Thoracic aorta (tissue), 2 donors: ENCODE measurements at regions not wholly inside any gene's neighbourhood (a gene's known extent, or its start where the extent isn't known, plus 50 kb on each side); places are given as distances from the start of the nearest gene placed in this dataset.

Experiments
- ATAC-seq: fragments of 150-250 bp; one replicate; pipeline ENCODE4 v1.8.0; 2017; ENCODE audit warnings: low read depth; ENCODE audit not compliant: insufficient number of reproducible peaks, low FRiP score
- DNase-seq: peaks from one replicate; pipeline ENCODE4 v3.0.0-alpha.2; 2020; ENCODE audit warnings: low spot score
- H3K27ac ChIP-seq, 2 donors: fragments of 200-600 bp; sonication (generic); 1 replicate in 1 of 2; 2 replicates in 1 of 2; pipeline ENCODE4 v1.5.1; 2016; ENCODE audit warnings: mild to moderate bottlenecking in 2 of 2, moderate library complexity in 2 of 2
- H3K27me3 ChIP-seq: fragments of 200-600 bp; sonication (generic); replicated peaks from 2 replicates; pipeline ENCODE4 v1.6.0; 2016; ENCODE audit warnings: mild to moderate bottlenecking; ENCODE audit not compliant: insufficient read depth
- H3K36me3 ChIP-seq: fragments of 200-600 bp; sonication (generic); one replicate; pipeline ENCODE4 v1.5.1; 2016
- H3K4me1 ChIP-seq, 2 donors: fragments of 200-600 bp; sonication (generic); 1 replicate in 1 of 2; 2 replicates in 1 of 2; pipeline versions ENCODE4 v1.5.1 to v1.6.0; 2016; ENCODE audit warnings: low read depth in 2 of 2, mild to moderate bottlenecking in 1 of 2; ENCODE audit not compliant: control insufficient read depth in 1 of 2
- H3K4me3 ChIP-seq: fragments of 200-600 bp; sonication (generic); 2 replicates; pipeline ENCODE4 v1.5.1; 2016; ENCODE audit warnings: mild to moderate bottlenecking
- H3K9me3 ChIP-seq: fragments of 200-600 bp; sonication (generic); 2 replicates; pipeline ENCODE4 v1.5.1; 2016
- CTCF ChIP-seq: fragments of 200-600 bp; sonication (generic); IDR thresholded peaks from one replicate; pipeline ENCODE4 v1.5.1; 2019; ENCODE audit warnings: antibody characterized with exemption

GRCh38 chr2:118773826-118774225, 73.6 kb downstream of the EN1 start:
- H3K36me3 ChIP-seq: no peaks in the 10 kb centered on the region
- ATAC-seq: no peak
- H3K4me3 ChIP-seq: no peak overlapping the region
- no peak overlapping the region for H3K27ac ChIP-seq
- DNase-seq: no peak
- peaks cover 5 to 8% of the 10 kb centered on the region in 2 donors for H3K4me1 ChIP-seq
- no peaks in the 10 kb centered on the region for H3K9me3 ChIP-seq
- H3K27me3 ChIP-seq: peaks cover 9% of the 10 kb centered on the region
- no peak for TF ChIP-seq CTCF

- no peaks in the 10 kb centered on the region for H3K36me3 ChIP-seq
- DNase-seq: no peak
- peaks cover 9% of the 10 kb centered on the region for H3K27me3 ChIP-seq
- no peak for ATAC-seq
- H3K27ac ChIP-seq: no peak overlapping the region
- H3K9me3 ChIP-seq: no peaks in the 10 kb centered on the region
- no peak for TF ChIP-seq CTCF
- peaks cover 5 to 8% of the 10 kb centered on the region in 2 donors for H3K4me1 ChIP-seq
- H3K4me3 ChIP-seq: no peak overlapping the region
Observed at GRCh38 chr2:118772487-118773200, 74.8 kb downstream of the EN1 start.

GRCh38 chr2:118769707-118770400, 77.6 kb downstream of the EN1 start:
- H3K4me1 ChIP-seq: peaks cover 3 to 6% of the 10 kb centered on the region in 2 donors
- DNase-seq: no peak
- no peak for ATAC-seq

GRCh38 chr2:118766871-118767270, 80.6 kb downstream of the EN1 start:
- Histone ChIP-seq H3K27me3 (no peaks in the 10 kb centered on the region), H3K27ac (no peak overlapping the region), H3K4me1 (no peaks in the 10 kb centered on the region), H3K9me3 (no peaks in the 10 kb centered on the region), H3K4me3 (no peak overlapping the region), H3K36me3 (no peaks in the 10 kb centered on the region)
- DNase-seq (no peak), ATAC-seq (no peak)
- TF ChIP-seq CTCF: no peak

More at GRCh38 chr2:118769707-118770400, 77.6 kb downstream of the EN1 start:
- H3K27me3 ChIP-seq: no peaks in the 10 kb centered on the region
- no peak overlapping the region for H3K27ac ChIP-seq
- no peak for TF ChIP-seq CTCF
- H3K36me3 ChIP-seq: no peaks in the 10 kb centered on the region
- H3K4me3 ChIP-seq: no peak overlapping the region
- no peaks in the 10 kb centered on the region for H3K9me3 ChIP-seq

GRCh38 chr2:118764855-118765254, 82.6 kb downstream of the EN1 start:
- Histone ChIP-seq H3K36me3 (no peaks in the 10 kb centered on the region), H3K9me3 (no peaks in the 10 kb centered on the region), H3K27ac (no peak overlapping the region), H3K27me3 (no peaks in the 10 kb centered on the region), H3K4me3 (no peak overlapping the region), H3K4me1 (no peaks in the 10 kb centered on the region)
- no peak for TF ChIP-seq CTCF
- ATAC-seq (no peak), DNase-seq (no peak)
